Endothelial cell of umbilical vein (primary cell): ENCODE measurements at regions not wholly inside any gene's neighbourhood (a gene's known extent, or its start where the extent isn't known, plus 50 kb on each side); places are given as distances from the start of the nearest gene placed in this dataset.

Experiments used
- BruUV-seq: library from RNA; stranded (reverse); fragments of 400-500 nt; replicated peaks from 2 replicates; lab custom pipeline; 2021; lab: Mats Ljungman, UMichigan
- CTCF ChIA-PET: fragments of 300-600, 350-600 bp; sonication (Branson Sonifier 250); formaldehyde crosslinking; loops from one replicate; lab custom pipeline; 2021; ENCODE audit warnings: antibody characterized with exemption, inconsistent platforms; lab: Charles Lee
- POLR2A ChIA-PET: fragments of 300-600, 350-600 bp; sonication (Branson Sonifier 250); formaldehyde crosslinking; loops from one replicate; lab custom pipeline; 2021; ENCODE audit warnings: antibody characterized with exemption, inconsistent platforms; lab: Charles Lee
- DNase-seq: peaks from one replicate; pipeline ENCODE4 v3.0.0-alpha.2; 2011; ENCODE audit warnings: low read depth, low spot score
- FAIRE-seq: peaks from 2 replicates; lab custom pipeline; 2011; peaks lifted over from hg19 to GRCh38; lab: Jason Lieb, UNC
- H2AFZ ChIP-seq: 2 replicates; pipeline ENCODE4 v1.6.0; 2012; ENCODE audit warnings: low read depth, low read length, control low read depth, inconsistent platforms
- H3K27ac ChIP-seq: 2 replicates; pipeline ENCODE4 v1.5.1; 2011; ENCODE audit warnings: low read depth, mild to moderate bottlenecking, control low read depth, low read length, moderate library complexity; ENCODE audit not compliant: insufficient read depth
- H3K27me3 ChIP-seq, 2 experiments: 2 replicates each; pipeline versions ENCODE4 v1.6.0 to v1.6.1; 2011; ENCODE audit warnings: low read length in 2 of 2, mixed read lengths in 1 of 2; ENCODE audit not compliant: control insufficient read depth in 2 of 2, insufficient read depth in 2 of 2
- H3K36me3 ChIP-seq, 2 experiments: 2 replicates in 1 of 2; 3 replicates in 1 of 2; pipeline ENCODE4 v1.5.1; 2011; ENCODE audit warnings: low read length in 2 of 2, mild to moderate bottlenecking in 1 of 2, moderate library complexity in 1 of 2; ENCODE audit not compliant: control insufficient read depth in 2 of 2, insufficient read depth in 2 of 2; ENCODE audit errors: extremely low read depth in 1 of 2
- H3K4me1 ChIP-seq: 3 replicates; pipeline ENCODE4 v1.5.1; 2011; ENCODE audit warnings: mild to moderate bottlenecking, low read length; ENCODE audit not compliant: control insufficient read depth, insufficient read depth; ENCODE audit errors: extremely low read depth
- H3K4me2 ChIP-seq: 2 replicates; pipeline ENCODE4 v1.6.1; 2011; ENCODE audit warnings: low read length, control low read depth, mixed read lengths; ENCODE audit not compliant: insufficient read depth
- H3K4me3 ChIP-seq, 3 experiments: fragments of 200-600 bp in 1 of 3; sonication (generic), shearing (Covaris generic) in 1 of 3; replicated peaks in 1 of 3; 2 replicates each; pipeline ENCODE4 v1.5.1; 2011 to 2016; ENCODE audit warnings: control low read depth in 3 of 3, low read length in 3 of 3, mild to moderate bottlenecking in 2 of 3, inconsistent platforms in 1 of 3, low read depth in 1 of 3, moderate library complexity in 1 of 3; ENCODE audit not compliant: insufficient read depth in 1 of 3
- H3K79me2 ChIP-seq: 2 replicates; pipeline ENCODE4 v1.6.0; 2012; ENCODE audit warnings: low read length, inconsistent platforms; ENCODE audit not compliant: control insufficient read depth, insufficient read depth
- H3K9ac ChIP-seq: replicated peaks from 2 replicates; pipeline ENCODE3; 2011; ENCODE audit warnings: low read length, control low read depth; ENCODE audit not compliant: insufficient read depth; ENCODE audit errors: extremely low read depth
- H3K9me1 ChIP-seq: replicated peaks from 3 replicates; pipeline ENCODE4 v1.6.0; 2011; ENCODE audit warnings: mild to moderate bottlenecking, low read length; ENCODE audit not compliant: control insufficient read depth, insufficient read depth; ENCODE audit errors: extremely low read depth
- H3K9me3 ChIP-seq: replicated peaks from 2 replicates; pipeline ENCODE4 v1.5.1; 2012; ENCODE audit warnings: low read length, inconsistent platforms; ENCODE audit not compliant: control insufficient read depth, insufficient read depth
- H4K20me1 ChIP-seq: replicated peaks from 2 replicates; pipeline ENCODE3; 2011; ENCODE audit warnings: mild to moderate bottlenecking, low read length; ENCODE audit not compliant: control insufficient read depth, insufficient read depth; ENCODE audit errors: extremely low read depth
- CTCF ChIP-seq, 2 donors: IDR thresholded peaks; 1 replicate in 1 of 2; 2 replicates in 1 of 2; pipeline ENCODE4 v1.5.1; 2011; ENCODE audit warnings: low read length in 2 of 2, mild to moderate bottlenecking in 2 of 2, moderate library complexity in 2 of 2, control low read depth in 1 of 2, inconsistent platforms in 1 of 2, low read depth in 1 of 2; ENCODE audit not compliant: insufficient read depth in 1 of 2; ENCODE audit errors: extremely low read depth in 1 of 2
- EZH2 ChIP-seq: IDR thresholded peaks from 2 replicates; pipeline ENCODE4 v1.6.1; 2012; ENCODE audit warnings: borderline replicate concordance, low read depth, mild to moderate bottlenecking, moderate library complexity, low read length, inconsistent platforms; ENCODE audit not compliant: severe bottlenecking
- FOS ChIP-seq: IDR thresholded peaks from 2 replicates; pipeline ENCODE4 v1.6.1; 2011; ENCODE audit warnings: mild to moderate bottlenecking, low read length, moderate library complexity, borderline replicate concordance; ENCODE audit not compliant: insufficient read depth
- GATA2 ChIP-seq: IDR thresholded peaks from 2 replicates; pipeline ENCODE4 v1.7.0; 2011; ENCODE audit warnings: low read depth, mild to moderate bottlenecking, moderate library complexity, mixed read lengths, low read length; ENCODE audit not compliant: insufficient read length, insufficient read depth
- JUN ChIP-seq: IDR thresholded peaks from 2 replicates; pipeline ENCODE4 v1.6.1; 2011; ENCODE audit warnings: borderline replicate concordance, low read depth; ENCODE audit not compliant: insufficient read length, insufficient read depth
- MAX ChIP-seq: IDR thresholded peaks from 2 replicates; pipeline ENCODE4 v1.6.1; 2011; ENCODE audit not compliant: insufficient read depth, insufficient read length
- MYC ChIP-seq: IDR thresholded peaks from one replicate; pipeline ENCODE4 v1.6.1; 2011; ENCODE audit warnings: mild to moderate bottlenecking, low read depth, low read length
- POLR2A ChIP-seq: IDR thresholded peaks from 2 replicates; pipeline ENCODE4 v1.6.1; 2012; ENCODE audit warnings: low read depth, mild to moderate bottlenecking, control low read depth, low read length
- POLR2AphosphoS5 ChIP-seq: IDR thresholded peaks from 2 replicates; pipeline ENCODE4 v1.6.1; 2012; ENCODE audit warnings: low read depth, mild to moderate bottlenecking, control low read depth, low read length, moderate library complexity; ENCODE audit not compliant: insufficient read depth
- dilution Hi-C: fragments of 300-500 bp; cut with MboI; formaldehyde crosslinking; loops from one replicate; pipeline ENCODE4 v1.15.0; 2019; ENCODE audit warnings: low sequenced_read_pairs; ENCODE audit not compliant: extremely low pct_ligation_motif_present
- intact Hi-C: fragments of 100-400 bp; cut with micrococcal nuclease; formaldehyde crosslinking; loops from one replicate; pipeline ENCODE4 v1.10.0; 2022

GRCh38 chr17:77088455-77089123 is 52.2 kb upstream of the SEC14L1 start:
- ChIA-PET CTCF (interaction anchor here (0.6 to 3.2 kb wide), 39 partner anchors 10 to 336 kb away, joined by 3 to 28 read pairs (median 4); partner anchors contain the start of genes MGAT5B and SEC14L1), POLR2A (interaction anchor here (1.1 to 1.4 kb wide), 5 partner anchors 22 to 54 kb away, joined by 3 to 10 read pairs (median 4); partner anchors contain the start of gene SEC14L1)
- H3K4me3 ChIP-seq = peak overlapping the region; percentile 68 to 92 (median 73)
- H3K79me2 ChIP-seq = peaks cover 50% of the 10 kb centered on the region
- TF ChIP-seq POLR2A = peak; percentile 80
- TF ChIP-seq MYC = peak; percentile 100
- peak; percentile 94 for TF ChIP-seq FOS
- peak; percentile 96 for TF ChIP-seq POLR2AphosphoS5
- peak; percentile 65 for TF ChIP-seq JUN
- no peak for TF ChIP-seq EZH2
- TF ChIP-seq GATA2 = peak; percentile 33
- peak; percentile 99 for TF ChIP-seq MAX
- TF ChIP-seq CTCF (IDR thresholded peaks at IDR 0.05; ENCODE audit: extremely low read depth in 1 of 2, insufficient read depth in 1 of 2, low read depth in 1 of 2, low read length in 2 of 2) = peak; percentile 78 to 95
- H3K36me3 ChIP-seq = peaks cover 17 to 20% of the 10 kb centered on the region in 2 experiments
- dilution Hi-C loops = no loop called here
- H3K9me3 ChIP-seq = no peaks in the 10 kb centered on the region
- FAIRE-seq = peak; percentile 90
- H3K9ac ChIP-seq = peak overlapping the region; percentile 95
- BruUV-seq = TSS peak; percentile 86
- peak overlapping the region; percentile 94 for H3K27ac ChIP-seq
- H3K4me1 ChIP-seq = peaks cover 56% of the 10 kb centered on the region
- H4K20me1 ChIP-seq = no peaks in the 10 kb centered on the region
- H3K9me1 ChIP-seq = no peaks in the 10 kb centered on the region
- intact Hi-C loops = loop anchor here (1.0 to 2.0 kb wide), 4 partner anchors 22 to 118 kb away; partner anchors contain the start of gene SEC14L1
- H3K4me2 ChIP-seq = peak overlapping the region; percentile 85
- peak; percentile 96 for DNase-seq
- H2AFZ ChIP-seq = no peak overlapping the region
- H3K27me3 ChIP-seq = no peaks in the 10 kb centered on the region
